CD14-positive monocyte (primary cell): ENCODE measurements at regions not wholly inside any gene's neighbourhood (a gene's known extent, or its start where the extent isn't known, plus 50 kb on each side); places are given as distances from the start of the nearest gene placed in this dataset.

Experiments used
- DNase-seq, 3 donors: peaks; one replicate each; pipeline ENCODE4 v3.0.0-alpha.2; 2011 to 2022
- H2AFZ ChIP-seq: 2 replicates; pipeline ENCODE4 v1.6.0; 2012; ENCODE audit warnings: mild to moderate bottlenecking, low read depth, low read length, inconsistent platforms; ENCODE audit not compliant: insufficient read depth, poor library complexity, severe bottlenecking
- H3K27ac ChIP-seq, 2 donors: 1 replicate in 1 of 2; 2 replicates in 1 of 2; pipeline ENCODE4 v1.5.1; 2012 to 2013; ENCODE audit warnings: low read length in 2 of 2, control low read depth in 1 of 2, inconsistent platforms in 1 of 2, low read depth in 1 of 2, mild to moderate bottlenecking in 1 of 2
- H3K27me3 ChIP-seq, 2 donors: one replicate each; pipeline versions ENCODE4 v1.6.0 to v1.6.1; 2011 to 2013; ENCODE audit warnings: low read length in 2 of 2; ENCODE audit not compliant: control insufficient read depth in 2 of 2, insufficient read depth in 2 of 2
- H3K36me3 ChIP-seq, 2 donors: replicated peaks in 1 of 2; 1 replicate in 1 of 2; 2 replicates in 1 of 2; pipeline versions ENCODE4 v1.5.1 to v1.6.1; 2012 to 2013; ENCODE audit warnings: low read length in 2 of 2, control low read depth in 1 of 2, inconsistent platforms in 1 of 2, mild to moderate bottlenecking in 1 of 2; ENCODE audit not compliant: insufficient read depth in 2 of 2, control insufficient read depth in 1 of 2
- H3K4me1 ChIP-seq, 2 donors: 1 replicate in 1 of 2; 2 replicates in 1 of 2; pipeline versions ENCODE4 v1.5.1 to v1.6.1; 2012 to 2013; ENCODE audit warnings: low read length in 2 of 2, control low read depth in 1 of 2, inconsistent platforms in 1 of 2, mild to moderate bottlenecking in 1 of 2, moderate library complexity in 1 of 2; ENCODE audit not compliant: insufficient read depth in 2 of 2, control insufficient read depth in 1 of 2
- H3K4me2 ChIP-seq: replicated peaks from 2 replicates; pipeline ENCODE3; 2012; ENCODE audit warnings: low read length, moderate library complexity, mild to moderate bottlenecking; ENCODE audit not compliant: poor library complexity, severe bottlenecking; ENCODE audit errors: extremely low read depth
- H3K4me3 ChIP-seq, 3 experiments: fragments of 200-600 bp in 1 of 3; sonication (generic) in 1 of 3; replicated peaks in 1 of 3; 1 replicate in 2 of 3; 2 replicates in 1 of 3; pipeline ENCODE4 v1.5.1; 2011 to 2013; ENCODE audit warnings: low read length in 3 of 3, mild to moderate bottlenecking in 3 of 3, control low read depth in 2 of 3, low read depth in 2 of 3, inconsistent platforms in 1 of 3, moderate library complexity in 1 of 3
- H3K79me2 ChIP-seq: 2 replicates; pipeline ENCODE4 v1.6.0; 2012; ENCODE audit warnings: mild to moderate bottlenecking, control low read depth, inconsistent platforms, low read length, moderate library complexity; ENCODE audit not compliant: insufficient read depth
- H3K9ac ChIP-seq: 2 replicates; pipeline ENCODE4 v1.6.0; 2017; ENCODE audit warnings: low read length, mild to moderate bottlenecking; ENCODE audit not compliant: insufficient read depth, poor library complexity, severe bottlenecking
- H3K9me3 ChIP-seq, 2 donors: replicated peaks in 1 of 2; 1 replicate in 1 of 2; 2 replicates in 1 of 2; pipeline versions ENCODE4 v1.5.1 to v1.6.1; 2012 to 2013; ENCODE audit warnings: low read length in 2 of 2, control low read depth in 1 of 2; ENCODE audit not compliant: control insufficient read depth in 1 of 2, insufficient read depth in 1 of 2
- H4K20me1 ChIP-seq: 2 replicates; pipeline ENCODE4 v1.6.0; 2012; ENCODE audit warnings: mild to moderate bottlenecking, low read length, control low read depth, moderate library complexity; ENCODE audit not compliant: insufficient read depth
- H3K27ac Mint-ChIP-seq, 7 donors: one replicate each; pipeline ENCODE4 v1.8.0; 2020; ENCODE audit warnings: mild to moderate bottlenecking in 7 of 7, mixed read lengths in 7 of 7, moderate library complexity in 6 of 7, inconsistent platforms in 2 of 7
- H3K27me3 Mint-ChIP-seq, 3 donors: one replicate each; pipeline ENCODE4 v1.8.0; 2021 to 2022; ENCODE audit warnings: low read depth in 3 of 3, mild to moderate bottlenecking in 3 of 3, mixed read lengths in 3 of 3, moderate library complexity in 3 of 3, inconsistent platforms in 1 of 3
- H3K36me3 Mint-ChIP-seq, 2 donors: one replicate each; pipeline ENCODE4 v1.8.0; 2020; ENCODE audit warnings: mixed read lengths in 2 of 2, inconsistent platforms in 1 of 2, mild to moderate bottlenecking in 1 of 2
- H3K4me1 Mint-ChIP-seq: one replicate; pipeline ENCODE4 v1.8.0; 2020; ENCODE audit warnings: mild to moderate bottlenecking, mixed read lengths
- H3K4me3 Mint-ChIP-seq, 2 donors: one replicate each; pipeline ENCODE4 v1.8.0; 2020; ENCODE audit warnings: mild to moderate bottlenecking in 2 of 2, mixed read lengths in 2 of 2, moderate library complexity in 1 of 2
- H3K9me3 Mint-ChIP-seq, 7 donors: one replicate each; pipeline ENCODE4 v1.8.0; 2020 to 2022; ENCODE audit warnings: mixed read lengths in 7 of 7, mild to moderate bottlenecking in 6 of 7, moderate library complexity in 6 of 7, inconsistent platforms in 2 of 7
- WGBS: methylation state at CpG from one replicate; pipeline ENCODE4 v1.1.5; 2013; ENCODE audit warnings: missing lambda C conversion rate; ENCODE audit not compliant: insufficient coverage; 5-methylcytosine and 5-hydroxymethylcytosine counted together
- intact Hi-C, 2 donors: fragments of 100-400 bp; cut with micrococcal nuclease; formaldehyde crosslinking; loops; one replicate each; pipeline versions ENCODE4 v1.15.0 to v1.15.1; 2023
- TF ChIP-seq, protein P1 (sequence below): fragments of 200-600 bp; IDR thresholded peaks from one replicate; pipeline ENCODE4 v1.8.0; 2022; ENCODE audit warnings: antibody characterized with exemption, mild to moderate bottlenecking

DNA sequence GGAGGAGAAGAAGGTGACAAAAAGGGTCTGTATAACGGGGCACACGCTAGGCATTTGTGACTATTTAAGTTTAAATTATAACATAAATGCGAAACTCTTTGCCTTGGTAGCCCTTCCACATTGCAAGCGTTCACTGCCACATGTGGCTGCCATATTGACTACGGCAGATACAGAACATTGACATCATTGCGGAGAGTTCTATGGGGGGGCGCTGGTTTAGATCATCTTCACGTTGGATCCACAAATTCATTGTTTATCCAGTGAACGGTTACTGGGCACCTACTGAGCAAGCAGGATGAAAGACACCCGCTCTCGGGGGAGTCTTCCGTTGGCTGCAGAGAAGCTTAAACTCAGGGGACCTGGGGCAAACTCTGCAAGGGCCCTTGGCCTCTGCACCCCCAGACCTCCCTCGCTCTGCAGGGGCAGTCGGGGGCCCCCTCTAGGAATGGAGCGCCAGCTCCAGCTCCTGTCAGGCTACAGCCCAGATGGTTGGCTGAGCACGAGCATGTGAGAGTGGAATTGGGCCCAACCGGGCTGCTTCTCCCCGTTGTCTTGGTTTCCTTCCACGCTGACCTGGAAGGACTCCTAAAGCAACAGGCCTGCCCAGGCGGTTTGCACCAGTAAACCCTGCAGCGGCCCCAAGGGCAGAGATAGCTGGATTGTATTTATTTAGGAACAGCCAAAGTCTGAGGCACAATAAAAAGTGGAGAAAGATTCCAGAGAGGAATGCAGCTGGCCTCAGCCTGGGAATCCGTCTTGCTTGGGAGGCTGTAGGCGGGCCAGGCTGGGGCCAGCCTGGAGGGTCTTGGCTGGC lies 172.2 kb downstream of the SEC14L1 start:
- H3K9me3 ChIP-seq: no peaks in the 10 kb centered on the region
- H3K4me3 ChIP-seq: no peak overlapping the region
- no peaks in the 10 kb centered on the region for H3K79me2 ChIP-seq
- H3K4me3 Mint-ChIP-seq: no peak overlapping the region
- no peak overlapping the region for H2AFZ ChIP-seq
- peaks cover 4 to 12% (median 5%) of the 10 kb centered on the region in 3 donors for H3K27me3 Mint-ChIP-seq
- peaks cover 0 to 5% of the 10 kb centered on the region in 2 donors for H3K36me3 Mint-ChIP-seq
- no peak overlapping the region for H3K27ac Mint-ChIP-seq
- WGBS: over 99% methylated on average over 19 of the region's 23 CpGs
- no peaks in the 10 kb centered on the region for H4K20me1 ChIP-seq
- TF ChIP-seq, protein P1, sequence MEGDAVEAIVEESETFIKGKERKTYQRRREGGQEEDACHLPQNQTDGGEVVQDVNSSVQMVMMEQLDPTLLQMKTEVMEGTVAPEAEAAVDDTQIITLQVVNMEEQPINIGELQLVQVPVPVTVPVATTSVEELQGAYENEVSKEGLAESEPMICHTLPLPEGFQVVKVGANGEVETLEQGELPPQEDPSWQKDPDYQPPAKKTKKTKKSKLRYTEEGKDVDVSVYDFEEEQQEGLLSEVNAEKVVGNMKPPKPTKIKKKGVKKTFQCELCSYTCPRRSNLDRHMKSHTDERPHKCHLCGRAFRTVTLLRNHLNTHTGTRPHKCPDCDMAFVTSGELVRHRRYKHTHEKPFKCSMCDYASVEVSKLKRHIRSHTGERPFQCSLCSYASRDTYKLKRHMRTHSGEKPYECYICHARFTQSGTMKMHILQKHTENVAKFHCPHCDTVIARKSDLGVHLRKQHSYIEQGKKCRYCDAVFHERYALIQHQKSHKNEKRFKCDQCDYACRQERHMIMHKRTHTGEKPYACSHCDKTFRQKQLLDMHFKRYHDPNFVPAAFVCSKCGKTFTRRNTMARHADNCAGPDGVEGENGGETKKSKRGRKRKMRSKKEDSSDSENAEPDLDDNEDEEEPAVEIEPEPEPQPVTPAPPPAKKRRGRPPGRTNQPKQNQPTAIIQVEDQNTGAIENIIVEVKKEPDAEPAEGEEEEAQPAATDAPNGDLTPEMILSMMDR: no peak
- H3K36me3 ChIP-seq: no peaks in the 10 kb centered on the region
- H3K9me3 Mint-ChIP-seq: peaks cover 0 to 3% (median 0%) of the 10 kb centered on the region in 7 donors
- intact Hi-C loops: no loop called here
- peaks cover 42% of the 10 kb centered on the region for H3K4me1 Mint-ChIP-seq
- no peak overlapping the region for H3K27ac ChIP-seq
- no peak overlapping the region for H3K9ac ChIP-seq
- DNase-seq: no peak
- H3K4me1 ChIP-seq: peaks cover 27 to 56% of the 10 kb centered on the region in 2 donors
- no peak overlapping the region for H3K4me2 ChIP-seq
- no peaks in the 10 kb centered on the region for H3K27me3 ChIP-seq

DNA sequence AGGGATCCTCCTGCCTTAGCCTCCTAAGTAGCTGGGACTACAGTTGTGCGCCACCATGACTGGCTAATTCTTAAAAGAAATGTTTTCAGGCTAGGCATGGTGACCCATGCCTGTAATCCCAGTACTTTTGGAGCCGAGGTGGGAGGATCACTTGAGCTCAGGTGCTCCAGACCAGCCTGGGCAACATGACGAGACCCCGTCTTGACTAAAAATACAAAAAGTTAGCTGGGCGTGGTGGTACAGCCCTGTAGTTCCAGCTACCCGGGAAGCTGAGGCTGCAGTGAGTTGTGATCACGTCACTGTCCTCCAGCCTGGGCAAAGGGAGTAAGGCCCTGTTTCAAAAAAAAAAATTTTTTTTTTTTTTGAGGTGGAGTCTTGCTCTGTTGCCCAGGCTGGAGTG lies 173.1 kb downstream of the SEC14L1 start:
- Histone ChIP-seq H3K36me3 (no peaks in the 10 kb centered on the region), H3K9me3 (no peaks in the 10 kb centered on the region), H3K27me3 (no peaks in the 10 kb centered on the region), H3K4me1 (peaks cover 27 to 54% of the 10 kb centered on the region in 2 donors), H3K27ac (no peak overlapping the region), H4K20me1 (no peaks in the 10 kb centered on the region), H3K4me3 (no peak overlapping the region), H3K4me2 (no peak overlapping the region), H2AFZ (no peak overlapping the region), H3K9ac (no peak overlapping the region), H3K79me2 (no peaks in the 10 kb centered on the region)
- 98% methylated on average over 7 of the region's 7 CpGs for WGBS
- Mint-ChIP-seq H3K36me3 (peaks cover 0 to 5% of the 10 kb centered on the region in 2 donors), H3K4me1 (peaks cover 44% of the 10 kb centered on the region), H3K27me3 (peaks cover 4 to 12% (median 5%) of the 10 kb centered on the region in 3 donors), H3K4me3 (no peak overlapping the region), H3K9me3 (peaks cover 0 to 3% (median 0%) of the 10 kb centered on the region in 7 donors), H3K27ac (no peak overlapping the region)
- TF ChIP-seq, protein P1: no peak
- no peak for DNase-seq
- intact Hi-C loops: no loop called here
